PC-9 (cell line): ENCODE measurements at regions not wholly inside any gene's neighbourhood (a gene's known extent, or its start where the extent isn't known, plus 50 kb on each side); places are given as distances from the start of the nearest gene placed in this dataset.

Experiments
- CTCF ChIP-seq: fragments of 200-600 bp; sonication (generic); conservative IDR thresholded peaks from 2 replicates; pipeline ENCODE4 v1.6.1; 2017; ENCODE audit warnings: mixed run types, antibody characterized with exemption, mild to moderate bottlenecking, moderate library complexity
- EZH2 ChIP-seq: fragments of 200-600 bp; sonication (generic); IDR thresholded peaks from 2 replicates; pipeline ENCODE4 v1.8.0; 2017; ENCODE audit warnings: antibody characterized with exemption, low read depth

GRCh38 chr3:80705290-80705689, 937.5 kb upstream of the ROBO1 start:
- TF ChIP-seq CTCF (no peak), EZH2 (no peak)
